Tibial nerve (tissue), 4 donors: ENCODE measurements at regions not wholly inside any gene's neighbourhood (a gene's known extent, or its start where the extent isn't known, plus 50 kb on each side); places are given as distances from the start of the nearest gene placed in this dataset.

Experiments used
- EP300 ChIP-seq, 2 donors: sonication (generic); formaldehyde crosslinking; IDR thresholded peaks; one replicate each; pipeline ENCODE4 v1.6.1; 2017; ENCODE audit warnings: antibody characterized with exemption in 2 of 2, mild to moderate bottlenecking in 1 of 2
- POLR2A ChIP-seq, 2 donors: fragments of 450-650 bp; IDR thresholded peaks; one replicate each; pipeline ENCODE4 v1.6.1; 2017; ENCODE audit warnings: antibody characterized with exemption in 2 of 2, mild to moderate bottlenecking in 2 of 2, moderate library complexity in 2 of 2
- TF ChIP-seq, protein P1 (sequence below), 5 experiments: fragments of 200-600 bp in 3 of 5; fragments of 450-650 bp in 2 of 5; sonication (generic) in 3 of 5; IDR thresholded peaks; one replicate each; pipeline ENCODE4 v1.5.1; 2016 to 2019; ENCODE audit warnings: antibody characterized with exemption in 5 of 5, mild to moderate bottlenecking in 3 of 5, moderate library complexity in 2 of 5

DNA sequence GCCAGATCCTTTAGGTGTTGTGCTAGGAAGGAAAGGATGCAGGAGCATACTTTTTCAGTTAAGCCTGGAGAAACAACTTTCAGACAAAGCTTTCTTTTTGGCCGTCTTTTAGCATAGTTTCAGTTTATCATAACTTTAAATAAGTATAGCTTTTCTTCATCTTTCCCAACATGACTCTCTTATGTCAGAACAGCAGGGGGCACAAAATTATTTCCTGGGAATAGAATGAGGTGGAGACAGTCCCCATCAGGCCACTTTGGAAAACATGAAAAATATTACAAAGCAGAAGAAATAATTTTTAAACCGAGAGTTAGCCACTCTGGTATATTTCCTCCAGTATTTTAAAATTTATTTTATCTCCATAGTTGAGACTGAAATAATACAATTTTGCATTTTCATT, 387.6 kb downstream of the HAPSTR1 start:
- TF ChIP-seq, protein P1, sequence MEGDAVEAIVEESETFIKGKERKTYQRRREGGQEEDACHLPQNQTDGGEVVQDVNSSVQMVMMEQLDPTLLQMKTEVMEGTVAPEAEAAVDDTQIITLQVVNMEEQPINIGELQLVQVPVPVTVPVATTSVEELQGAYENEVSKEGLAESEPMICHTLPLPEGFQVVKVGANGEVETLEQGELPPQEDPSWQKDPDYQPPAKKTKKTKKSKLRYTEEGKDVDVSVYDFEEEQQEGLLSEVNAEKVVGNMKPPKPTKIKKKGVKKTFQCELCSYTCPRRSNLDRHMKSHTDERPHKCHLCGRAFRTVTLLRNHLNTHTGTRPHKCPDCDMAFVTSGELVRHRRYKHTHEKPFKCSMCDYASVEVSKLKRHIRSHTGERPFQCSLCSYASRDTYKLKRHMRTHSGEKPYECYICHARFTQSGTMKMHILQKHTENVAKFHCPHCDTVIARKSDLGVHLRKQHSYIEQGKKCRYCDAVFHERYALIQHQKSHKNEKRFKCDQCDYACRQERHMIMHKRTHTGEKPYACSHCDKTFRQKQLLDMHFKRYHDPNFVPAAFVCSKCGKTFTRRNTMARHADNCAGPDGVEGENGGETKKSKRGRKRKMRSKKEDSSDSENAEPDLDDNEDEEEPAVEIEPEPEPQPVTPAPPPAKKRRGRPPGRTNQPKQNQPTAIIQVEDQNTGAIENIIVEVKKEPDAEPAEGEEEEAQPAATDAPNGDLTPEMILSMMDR (IDR thresholded peaks at IDR 0.05): no peak
- no peak for TF ChIP-seq POLR2A (IDR thresholded peaks at IDR 0.05)
- TF ChIP-seq EP300 (IDR thresholded peaks at IDR 0.05): no peak
